ENCODE measurements at regions not wholly inside any gene's neighbourhood (a gene's known extent, or its start where the extent isn't known, plus 50 kb on each side); places are given as distances from the start of the nearest gene placed in this dataset.

DNA sequence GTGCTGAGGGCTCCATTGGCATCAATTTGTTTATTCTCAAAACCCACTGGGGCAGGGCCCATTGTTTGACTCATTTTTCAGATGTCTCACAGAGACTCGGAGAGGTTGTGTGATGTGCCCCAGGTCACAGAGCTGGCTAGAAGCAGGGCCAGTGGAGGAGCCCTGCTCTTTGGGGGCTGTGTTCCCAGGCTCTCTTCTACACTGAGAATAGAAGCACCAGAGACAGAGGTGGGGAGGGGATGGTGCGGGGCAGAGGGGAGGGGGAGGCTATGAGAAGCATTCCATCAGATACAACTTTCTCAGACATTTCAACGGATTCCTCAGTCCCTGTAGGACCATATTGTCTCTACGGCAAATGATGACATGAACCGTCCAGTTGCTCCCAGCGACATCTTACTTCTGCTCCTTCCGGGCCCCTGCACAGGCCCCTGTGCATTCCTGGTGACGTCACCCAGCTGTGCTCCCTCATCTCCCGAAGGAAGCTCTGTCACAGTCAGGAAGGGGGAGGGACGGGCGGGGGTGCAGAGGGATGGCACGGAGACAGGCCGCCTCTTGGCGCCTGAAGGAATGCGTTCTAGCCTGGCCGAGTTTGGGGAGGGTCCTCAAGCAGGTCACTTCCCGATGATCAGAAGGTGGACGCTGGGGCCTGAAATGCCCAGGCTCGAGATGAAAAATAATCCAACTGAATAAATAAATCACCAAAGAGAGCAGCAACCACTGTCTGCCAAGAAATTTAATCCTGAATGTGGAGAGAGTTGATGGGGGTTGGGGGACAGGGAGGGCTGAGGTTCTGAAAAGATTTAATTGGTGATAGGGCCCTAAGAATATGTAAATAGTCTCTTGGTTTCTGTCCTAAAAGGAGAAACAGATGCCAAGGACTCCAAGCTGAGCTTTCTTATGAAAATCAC, 114.1 kb downstream of the NOG start:
- TF ChIP-seq GATA2 (IDR thresholded peaks at IDR 0.05; ENCODE audit: low read depth, low read length) (no peak), GATA3 (IDR thresholded peaks at IDR 0.05; ENCODE audit: low read depth, low read length) (no peak)

- TF ChIP-seq GATA3 (IDR thresholded peaks at IDR 0.05; ENCODE audit: low read depth, low read length) (no peak), GATA2 (IDR thresholded peaks at IDR 0.05; ENCODE audit: low read depth, low read length) (no peak)
These were observed 114.7 kb downstream of the NOG start for GRCh38 chr17:56708220-56708558.

GRCh38 chr17:56708670-56709410, 115.3 kb downstream of the NOG start:
- TF ChIP-seq GATA2 (IDR thresholded peaks at IDR 0.05; ENCODE audit: low read depth, low read length) (no peak), GATA3 (IDR thresholded peaks at IDR 0.05; ENCODE audit: low read depth, low read length) (no peak)

- TF ChIP-seq GATA2 (IDR thresholded peaks at IDR 0.05; ENCODE audit: low read depth, low read length): no peak
- TF ChIP-seq GATA3 (IDR thresholded peaks at IDR 0.05; ENCODE audit: low read depth, low read length): no peak
These were observed 117.5 kb downstream of the NOG start for GRCh38 chr17:56710986-56711385.

GRCh38 chr17:56715613-56716357, 117.9 kb downstream of the C17orf67 start:
- TF ChIP-seq GATA3 (IDR thresholded peaks at IDR 0.05; ENCODE audit: low read depth, low read length) (no peak), GATA2 (IDR thresholded peaks at IDR 0.05; ENCODE audit: low read depth, low read length) (no peak)

DNA sequence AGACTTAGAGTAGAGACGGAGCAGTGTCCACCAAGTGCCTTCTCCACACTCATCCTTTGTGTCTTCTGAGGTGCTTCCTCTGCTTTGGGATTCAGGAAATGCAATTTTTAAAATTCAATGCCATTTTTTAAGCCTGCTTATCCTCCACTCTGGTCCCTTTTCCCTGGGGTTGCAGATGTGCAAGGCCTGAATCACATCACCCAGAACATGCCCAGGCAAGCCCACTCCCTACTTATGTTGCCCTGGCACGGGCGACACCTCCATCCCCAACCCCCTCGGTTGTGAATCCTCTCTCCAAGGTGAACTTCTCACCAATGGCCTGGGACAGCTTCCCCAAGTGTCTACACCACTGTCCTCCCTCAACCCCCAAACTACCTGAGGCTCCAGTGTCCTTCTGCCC, 116.2 kb downstream of the C17orf67 start:
- TF ChIP-seq GATA2 (IDR thresholded peaks at IDR 0.05; ENCODE audit: low read depth, low read length): no peak
- TF ChIP-seq GATA3 (IDR thresholded peaks at IDR 0.05; ENCODE audit: low read depth, low read length): no peak

GRCh38 chr17:56718515-56718914, 115.2 kb downstream of the C17orf67 start:
- no peak for TF ChIP-seq GATA2 (IDR thresholded peaks at IDR 0.05; ENCODE audit: low read depth, low read length)
- TF ChIP-seq GATA3 (IDR thresholded peaks at IDR 0.05; ENCODE audit: low read depth, low read length): no peak

GRCh38 chr17:56723421-56723820, 110.3 kb downstream of the C17orf67 start:
- TF ChIP-seq GATA2 (IDR thresholded peaks at IDR 0.05; ENCODE audit: low read depth, low read length) (no peak), GATA3 (IDR thresholded peaks at IDR 0.05; ENCODE audit: low read depth, low read length) (no peak)

GRCh38 chr17:56724664-56725063, 109.1 kb downstream of the C17orf67 start:
- TF ChIP-seq GATA3 (IDR thresholded peaks at IDR 0.05; ENCODE audit: low read depth, low read length): no peak
- TF ChIP-seq GATA2 (IDR thresholded peaks at IDR 0.05; ENCODE audit: low read depth, low read length): no peak

DNA sequence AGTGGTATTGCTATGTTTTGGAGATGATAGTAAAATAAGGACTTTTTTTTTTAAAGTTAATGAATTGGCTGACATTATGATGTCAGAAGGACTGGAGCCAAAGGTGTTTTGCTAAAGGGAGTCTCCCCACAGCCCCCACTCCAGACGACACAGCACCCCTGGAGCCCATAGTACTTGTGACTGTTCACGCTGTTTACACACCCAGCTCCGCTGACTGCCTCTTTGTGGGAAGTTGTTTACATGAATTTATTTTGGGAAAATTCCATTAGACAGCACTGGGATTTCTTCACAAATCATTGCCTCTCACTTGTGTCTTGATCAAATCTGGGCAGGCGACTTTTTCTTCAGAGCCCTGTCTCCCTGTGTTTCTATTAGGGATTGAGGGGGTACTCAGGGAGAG, 108.6 kb downstream of the C17orf67 start:
- TF ChIP-seq GATA2 (IDR thresholded peaks at IDR 0.05; ENCODE audit: low read depth, low read length) (no peak), GATA3 (IDR thresholded peaks at IDR 0.05; ENCODE audit: low read depth, low read length) (no peak)

GRCh38 chr17:56727876-56728617, 105.7 kb downstream of the C17orf67 start:
- TF ChIP-seq GATA2 (IDR thresholded peaks at IDR 0.05; ENCODE audit: low read depth, low read length) (no peak), GATA3 (IDR thresholded peaks at IDR 0.05; ENCODE audit: low read depth, low read length) (no peak)

- TF ChIP-seq GATA3 (IDR thresholded peaks at IDR 0.05; ENCODE audit: low read depth, low read length): no peak
- no peak for TF ChIP-seq GATA2 (IDR thresholded peaks at IDR 0.05; ENCODE audit: low read depth, low read length)
These were observed 99.9 kb downstream of the C17orf67 start for GRCh38 chr17:56733833-56734232.

- no peak for TF ChIP-seq GATA3 (IDR thresholded peaks at IDR 0.05; ENCODE audit: low read depth, low read length)
- TF ChIP-seq GATA2 (IDR thresholded peaks at IDR 0.05; ENCODE audit: low read depth, low read length): no peak
These were observed 97.9 kb downstream of the C17orf67 start for GRCh38 chr17:56735842-56736241.

All from SH-SY5Y (cell line).